ENCODE measurements at regions not wholly inside any gene's neighbourhood (a gene's known extent, or its start where the extent isn't known, plus 50 kb on each side); places are given as distances from the start of the nearest gene placed in this dataset.

- no peak for TF ChIP-seq POLR2A (IDR thresholded peaks at IDR 0.05; ENCODE audit: low read depth)
- TF ChIP-seq CTCF (IDR thresholded peaks at IDR 0.05), result no peak
Measured at GRCh38 chr9:135372036-135372435, 107.5 kb upstream of the PPP1R26 start.
